A673 (cell line): ENCODE measurements at regions not wholly inside any gene's neighbourhood (a gene's known extent, or its start where the extent isn't known, plus 50 kb on each side); places are given as distances from the start of the nearest gene placed in this dataset.

Experiments
- BruUV-seq: library from RNA; stranded (reverse); fragments of 400-500 nt; replicated peaks from 2 replicates; lab custom pipeline; 2021; lab: Mats Ljungman, UMichigan
- CTCF ChIA-PET: fragments of 300-600 bp; sonication (Branson Sonifier 250); formaldehyde crosslinking; loops from one replicate; lab custom pipeline; 2022; ENCODE audit warnings: antibody characterized with exemption; lab: Charles Lee
- POLR2A ChIA-PET: fragments of 300-600 bp; sonication (Branson Sonifier 250); formaldehyde crosslinking; loops from one replicate; lab custom pipeline; 2022; ENCODE audit warnings: antibody characterized with exemption; ENCODE audit not compliant: low non-redundant PET; lab: Charles Lee
- DNase-seq: peaks from one replicate; pipeline ENCODE4 v3.0.0-alpha.2; 2015; ENCODE audit warnings: low spot score
- H3K27ac ChIP-seq: fragments of 200-600 bp; sonication (generic); 2 replicates; pipeline ENCODE4 v1.5.1; 2016; ENCODE audit warnings: mixed run types, low read depth, mild to moderate bottlenecking, mixed read lengths, antibody characterized with exemption, low read length; ENCODE audit not compliant: poor library complexity, severe bottlenecking
- H3K27me3 ChIP-seq: fragments of 200-600 bp; sonication (generic); replicated peaks from 2 replicates; pipeline ENCODE4 v1.6.1; 2017; ENCODE audit warnings: mixed run types, low read depth, mild to moderate bottlenecking, mixed read lengths, antibody characterized with exemption, low read length; ENCODE audit not compliant: insufficient read depth, poor library complexity
- H3K36me3 ChIP-seq: fragments of 200-600 bp; sonication (generic); 2 replicates; pipeline ENCODE4 v1.6.1; 2016; ENCODE audit warnings: mixed run types, mild to moderate bottlenecking, mixed read lengths, antibody characterized with exemption, low read length; ENCODE audit not compliant: insufficient read depth, poor library complexity, severe bottlenecking
- H3K4me1 ChIP-seq: fragments of 200-600 bp; sonication (generic); 2 replicates; pipeline ENCODE4 v1.6.1; 2017; ENCODE audit warnings: mixed run types, mild to moderate bottlenecking, mixed read lengths, antibody characterized with exemption, low read length; ENCODE audit not compliant: insufficient read depth, poor library complexity, severe bottlenecking
- H3K4me3 ChIP-seq: fragments of 200-600 bp; sonication (generic); 2 replicates; pipeline ENCODE4 v1.5.1; 2016; ENCODE audit warnings: low read depth, mixed run types, mild to moderate bottlenecking, mixed read lengths, low read length; ENCODE audit not compliant: poor library complexity, severe bottlenecking
- H3K9me3 ChIP-seq: fragments of 200-600 bp; sonication (generic); 2 replicates; pipeline ENCODE4 v1.6.1; 2016; ENCODE audit warnings: mixed run types, low read depth, mild to moderate bottlenecking, mixed read lengths, antibody characterized with exemption, low read length; ENCODE audit not compliant: poor library complexity, severe bottlenecking
- EZH2 ChIP-seq: fragments of 200-600 bp; sonication (generic); IDR thresholded peaks from 2 replicates; pipeline ENCODE4 v1.6.1; 2017; ENCODE audit warnings: borderline replicate concordance, low read depth, mild to moderate bottlenecking, mixed read lengths, antibody characterized with exemption, low read length; ENCODE audit not compliant: poor library complexity, severe bottlenecking
- intact Hi-C: fragments of 100-400 bp; cut with micrococcal nuclease; formaldehyde crosslinking; loops from one replicate; pipeline ENCODE4 v1.10.0; 2022; ENCODE audit not compliant: unreplicated experiment
- TF ChIP-seq, protein P1 (sequence below): fragments of 300-800, 200-600 bp; sonication (generic); conservative IDR thresholded peaks from 2 replicates; pipeline ENCODE4 v1.5.1; 2017; ENCODE audit warnings: low read depth, mild to moderate bottlenecking, antibody characterized with exemption, low read length, moderate library complexity, mixed read lengths

DNA sequence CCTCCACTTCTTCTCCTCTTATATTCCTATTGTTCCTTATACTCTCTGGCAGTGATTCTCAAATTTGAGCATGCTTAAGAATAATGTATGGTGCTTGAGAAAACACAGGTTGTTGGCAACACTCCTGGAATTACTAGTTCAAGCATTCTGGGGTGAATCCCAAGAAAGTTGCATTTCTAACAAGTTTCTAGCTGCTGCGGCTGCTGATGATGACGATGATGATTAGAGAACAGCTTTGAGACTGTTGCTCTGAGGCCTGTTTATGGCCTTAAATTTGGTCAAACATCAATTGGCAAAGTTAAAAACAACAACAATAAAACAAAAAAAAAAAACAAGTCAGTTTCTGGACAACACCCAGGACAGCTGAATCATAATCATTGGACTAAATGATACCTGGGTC, 961.9 kb downstream of the CDH11 start:
- Histone ChIP-seq H3K9me3 (no peaks in the 10 kb centered on the region), H3K27ac (no peak overlapping the region), H3K27me3 (no peaks in the 10 kb centered on the region), H3K4me3 (no peak overlapping the region), H3K36me3 (no peaks in the 10 kb centered on the region), H3K4me1 (no peaks in the 10 kb centered on the region)
- ChIA-PET CTCF (interaction anchor here (0.6 kb wide), 1 partner anchor 8 kb away, joined by 3 read pairs; no protein-coding TSS in a partner anchor), POLR2A (no interaction called here)
- BruUV-seq, result no TSS peak
- intact Hi-C loops, result no loop called here
- no peak for TF ChIP-seq EZH2
- TF ChIP-seq, protein P1, sequence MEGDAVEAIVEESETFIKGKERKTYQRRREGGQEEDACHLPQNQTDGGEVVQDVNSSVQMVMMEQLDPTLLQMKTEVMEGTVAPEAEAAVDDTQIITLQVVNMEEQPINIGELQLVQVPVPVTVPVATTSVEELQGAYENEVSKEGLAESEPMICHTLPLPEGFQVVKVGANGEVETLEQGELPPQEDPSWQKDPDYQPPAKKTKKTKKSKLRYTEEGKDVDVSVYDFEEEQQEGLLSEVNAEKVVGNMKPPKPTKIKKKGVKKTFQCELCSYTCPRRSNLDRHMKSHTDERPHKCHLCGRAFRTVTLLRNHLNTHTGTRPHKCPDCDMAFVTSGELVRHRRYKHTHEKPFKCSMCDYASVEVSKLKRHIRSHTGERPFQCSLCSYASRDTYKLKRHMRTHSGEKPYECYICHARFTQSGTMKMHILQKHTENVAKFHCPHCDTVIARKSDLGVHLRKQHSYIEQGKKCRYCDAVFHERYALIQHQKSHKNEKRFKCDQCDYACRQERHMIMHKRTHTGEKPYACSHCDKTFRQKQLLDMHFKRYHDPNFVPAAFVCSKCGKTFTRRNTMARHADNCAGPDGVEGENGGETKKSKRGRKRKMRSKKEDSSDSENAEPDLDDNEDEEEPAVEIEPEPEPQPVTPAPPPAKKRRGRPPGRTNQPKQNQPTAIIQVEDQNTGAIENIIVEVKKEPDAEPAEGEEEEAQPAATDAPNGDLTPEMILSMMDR, result no peak
- no peak for DNase-seq

DNA sequence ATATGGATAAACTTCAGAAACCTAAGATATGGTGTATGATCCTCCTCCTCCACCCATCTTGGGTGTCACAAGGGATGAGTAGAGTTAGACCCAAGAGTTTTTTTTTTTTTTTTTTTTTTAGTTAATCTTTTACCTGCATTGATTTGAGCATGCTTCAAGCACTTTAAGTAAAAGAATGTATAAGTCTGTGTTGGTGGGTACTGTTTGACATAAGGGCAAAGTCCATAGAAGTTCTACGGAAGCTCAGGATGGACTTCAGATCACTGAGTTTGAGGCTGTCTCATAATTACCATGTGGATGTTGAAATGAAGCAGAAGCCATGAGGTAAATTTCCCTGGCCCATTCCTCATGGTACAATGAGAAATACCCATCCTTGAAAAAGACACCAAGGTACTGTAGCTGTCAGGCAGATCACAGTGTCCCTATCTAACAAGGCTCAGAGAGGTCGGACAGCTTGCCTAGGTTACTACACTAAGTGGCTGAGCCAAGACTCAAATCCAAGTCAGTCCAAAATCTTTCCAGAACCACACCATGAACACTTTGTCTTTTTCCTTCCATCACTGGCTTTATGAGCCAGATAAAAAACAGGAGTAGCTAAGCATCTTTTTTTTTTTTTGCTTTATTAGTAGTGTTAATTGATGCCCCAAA, 962.8 kb downstream of the CDH11 start:
- H3K9me3 ChIP-seq, result no peaks in the 10 kb centered on the region
- H3K27me3 ChIP-seq, result no peaks in the 10 kb centered on the region
- BruUV-seq, result no TSS peak
- TF ChIP-seq, protein P1, result no peak
- TF ChIP-seq EZH2, result no peak
- H3K4me1 ChIP-seq, result no peaks in the 10 kb centered on the region
- H3K36me3 ChIP-seq, result no peaks in the 10 kb centered on the region
- CTCF ChIA-PET, result no interaction called here
- no peak for DNase-seq
- intact Hi-C loops, result no loop called here
- H3K27ac ChIP-seq, result no peak overlapping the region
- POLR2A ChIA-PET, result no interaction called here
- no peak overlapping the region for H3K4me3 ChIP-seq

DNA sequence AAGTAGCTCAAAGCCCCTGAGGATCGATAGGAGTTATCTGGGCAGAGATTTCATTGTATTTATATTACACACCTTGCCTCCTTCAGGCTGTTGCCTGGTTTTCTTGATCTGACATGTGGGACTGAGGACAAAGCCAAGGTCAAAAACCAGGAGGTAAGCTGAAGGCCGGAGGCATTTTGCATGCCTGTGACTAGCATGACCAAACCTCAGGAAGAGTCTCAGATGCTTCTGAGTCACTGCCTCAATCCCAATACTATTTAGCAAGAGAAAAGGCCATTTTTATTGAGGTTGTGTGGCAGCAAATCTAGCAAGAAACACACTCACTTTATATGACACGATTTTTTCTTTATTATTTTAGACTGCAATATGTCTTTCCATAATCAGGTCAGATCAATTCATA, 968.1 kb downstream of the CDH11 start:
- ChIA-PET CTCF (no interaction called here), POLR2A (no interaction called here)
- no peaks in the 10 kb centered on the region for H3K36me3 ChIP-seq
- no peaks in the 10 kb centered on the region for H3K9me3 ChIP-seq
- intact Hi-C loops, result no loop called here
- no peaks in the 10 kb centered on the region for H3K4me1 ChIP-seq
- BruUV-seq, result no TSS peak
- no peak for DNase-seq
- H3K27ac ChIP-seq, result no peak overlapping the region
- H3K27me3 ChIP-seq, result no peaks in the 10 kb centered on the region
- TF ChIP-seq, protein P1, result no peak
- no peak for TF ChIP-seq EZH2
- no peak overlapping the region for H3K4me3 ChIP-seq
